ENCODE measurements at regions not wholly inside any gene's neighbourhood (a gene's known extent, or its start where the extent isn't known, plus 50 kb on each side); places are given as distances from the start of the nearest gene placed in this dataset.

DNA sequence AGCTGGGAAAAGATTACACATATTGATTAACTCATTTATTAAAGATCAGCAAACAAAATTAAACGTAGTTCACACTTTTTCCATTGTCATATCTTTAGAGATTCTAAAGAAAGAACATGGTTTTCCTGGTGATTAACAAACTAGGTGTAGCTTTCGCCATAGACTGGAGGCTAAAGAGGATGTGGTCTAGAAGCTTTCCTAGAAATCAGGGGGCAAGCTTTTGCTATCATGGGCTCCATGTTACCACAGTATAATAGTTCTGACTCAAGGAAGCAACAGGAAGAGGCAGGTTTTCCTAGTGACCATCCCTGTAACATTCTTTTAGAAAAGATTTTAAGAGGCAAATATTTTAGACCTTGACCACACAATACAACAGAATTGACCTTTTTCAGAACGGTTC lies 232.7 kb downstream of the METTL4 start:
- H3K27ac ChIP-seq: no peak overlapping the region
- TF ChIP-seq, protein P1, sequence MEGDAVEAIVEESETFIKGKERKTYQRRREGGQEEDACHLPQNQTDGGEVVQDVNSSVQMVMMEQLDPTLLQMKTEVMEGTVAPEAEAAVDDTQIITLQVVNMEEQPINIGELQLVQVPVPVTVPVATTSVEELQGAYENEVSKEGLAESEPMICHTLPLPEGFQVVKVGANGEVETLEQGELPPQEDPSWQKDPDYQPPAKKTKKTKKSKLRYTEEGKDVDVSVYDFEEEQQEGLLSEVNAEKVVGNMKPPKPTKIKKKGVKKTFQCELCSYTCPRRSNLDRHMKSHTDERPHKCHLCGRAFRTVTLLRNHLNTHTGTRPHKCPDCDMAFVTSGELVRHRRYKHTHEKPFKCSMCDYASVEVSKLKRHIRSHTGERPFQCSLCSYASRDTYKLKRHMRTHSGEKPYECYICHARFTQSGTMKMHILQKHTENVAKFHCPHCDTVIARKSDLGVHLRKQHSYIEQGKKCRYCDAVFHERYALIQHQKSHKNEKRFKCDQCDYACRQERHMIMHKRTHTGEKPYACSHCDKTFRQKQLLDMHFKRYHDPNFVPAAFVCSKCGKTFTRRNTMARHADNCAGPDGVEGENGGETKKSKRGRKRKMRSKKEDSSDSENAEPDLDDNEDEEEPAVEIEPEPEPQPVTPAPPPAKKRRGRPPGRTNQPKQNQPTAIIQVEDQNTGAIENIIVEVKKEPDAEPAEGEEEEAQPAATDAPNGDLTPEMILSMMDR (IDR thresholded peaks at IDR 0.05): no peak
- no peak for TF ChIP-seq ZFX (IDR thresholded peaks at IDR 0.05; ENCODE audit: borderline replicate concordance)

DNA sequence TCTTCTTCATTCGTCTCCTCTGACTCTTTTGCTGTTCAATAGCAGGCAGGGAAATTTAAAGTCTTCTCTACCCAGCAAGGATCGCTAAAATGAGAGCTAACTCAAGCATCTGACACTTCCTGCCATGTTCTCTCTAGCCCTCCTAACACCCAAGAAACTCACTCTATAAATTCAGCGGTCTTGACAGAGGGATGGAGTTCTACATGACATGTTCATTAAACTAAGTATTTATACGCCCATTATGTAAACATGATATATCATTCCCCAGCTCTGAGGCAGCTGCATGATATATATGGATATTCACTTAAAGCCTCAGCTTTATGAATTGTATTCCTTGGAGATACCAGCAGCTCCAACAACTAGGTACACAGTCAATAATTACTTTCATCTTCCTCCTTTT lies 231.0 kb downstream of the METTL4 start:
- H3K27ac ChIP-seq: no peak overlapping the region
- no peak for TF ChIP-seq ZFX (IDR thresholded peaks at IDR 0.05; ENCODE audit: borderline replicate concordance)
- TF ChIP-seq, protein P1 (IDR thresholded peaks at IDR 0.05): no peak

DNA sequence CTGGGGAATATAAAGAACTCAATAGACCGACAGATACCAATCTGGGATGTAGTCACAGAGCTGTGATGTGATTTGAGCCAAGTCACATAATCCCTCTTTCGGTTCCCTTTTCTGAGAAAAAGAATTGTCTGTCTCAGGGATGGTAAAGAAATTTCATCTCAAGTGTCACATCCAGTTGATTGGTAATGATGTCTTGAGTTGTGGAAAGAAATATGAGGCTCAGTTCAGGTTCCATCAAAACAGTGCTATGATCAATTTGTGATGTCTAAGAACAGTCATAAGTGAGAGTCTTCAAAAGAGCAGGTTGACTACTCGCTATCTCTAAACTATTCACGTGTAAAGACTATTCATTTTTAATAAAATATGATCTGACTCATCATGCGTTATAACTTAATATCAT lies 223.3 kb downstream of the METTL4 start:
- TF ChIP-seq ZFX (IDR thresholded peaks at IDR 0.05; ENCODE audit: borderline replicate concordance): no peak
- TF ChIP-seq, protein P1 (IDR thresholded peaks at IDR 0.05): no peak
- H3K27ac ChIP-seq: no peak overlapping the region

DNA sequence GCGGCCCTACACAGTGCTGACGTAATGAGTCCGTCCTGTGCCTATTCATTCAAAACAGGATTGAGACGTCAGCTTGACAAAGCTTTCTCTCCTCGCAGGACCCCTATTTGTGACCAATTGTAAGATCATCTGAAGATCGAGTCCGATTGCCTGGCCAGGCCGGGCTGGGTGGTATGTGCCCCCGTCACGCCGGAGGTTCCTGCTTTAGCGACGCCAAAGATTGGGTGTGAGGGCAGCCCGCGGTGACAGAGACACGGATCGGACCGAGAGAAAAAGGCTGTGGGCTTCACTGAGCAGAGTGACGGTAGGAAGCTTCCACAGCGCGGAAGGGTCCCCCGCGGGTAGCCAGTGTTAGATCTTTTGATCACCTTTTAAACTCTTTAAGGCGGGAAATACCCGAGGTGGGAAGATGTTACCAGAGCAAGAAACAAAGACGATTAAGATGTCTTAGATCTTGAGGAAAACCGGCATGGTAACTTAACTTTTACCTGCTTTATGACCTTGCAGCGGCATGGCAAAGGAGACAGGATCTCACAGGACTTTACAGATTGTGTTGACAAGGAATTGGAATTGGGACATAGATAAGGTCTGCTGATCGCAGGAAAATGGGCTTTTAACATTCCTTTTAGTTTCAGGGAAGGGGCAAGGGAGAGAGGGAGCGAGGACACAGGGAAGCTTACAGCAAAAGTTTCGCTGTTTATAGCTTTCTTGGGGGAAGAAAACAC lies 220.0 kb downstream of the METTL4 start:
- H3K27ac ChIP-seq: no peak overlapping the region

DNA sequence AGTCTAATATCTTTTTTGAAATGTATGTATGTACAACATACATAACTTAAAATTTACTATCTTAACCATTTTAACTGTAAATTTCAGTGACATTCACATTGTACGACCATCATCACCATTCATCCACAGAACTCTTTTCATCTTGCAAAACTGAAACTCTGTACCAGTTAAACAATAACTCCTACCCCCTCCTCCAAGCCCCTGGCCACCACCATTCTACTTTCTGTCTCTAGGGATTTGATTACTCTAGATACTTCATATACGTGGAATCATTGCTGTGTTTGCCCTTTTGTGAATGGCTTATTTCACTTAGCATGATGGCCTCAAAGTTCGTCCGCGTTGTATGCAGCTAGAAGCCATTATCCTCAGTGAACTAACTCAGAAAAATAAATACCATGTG lies 217.0 kb downstream of the METTL4 start:
- TF ChIP-seq, protein P1 (IDR thresholded peaks at IDR 0.05): no peak
- no peak for TF ChIP-seq ZFX (IDR thresholded peaks at IDR 0.05; ENCODE audit: borderline replicate concordance)
- no peak overlapping the region for H3K27ac ChIP-seq

More for the DNA sequence above, 220.0 kb downstream of the METTL4 start:
- TF ChIP-seq, protein P1 (IDR thresholded peaks at IDR 0.05): no peak
- no peak for TF ChIP-seq ZFX (IDR thresholded peaks at IDR 0.05; ENCODE audit: borderline replicate concordance)

DNA sequence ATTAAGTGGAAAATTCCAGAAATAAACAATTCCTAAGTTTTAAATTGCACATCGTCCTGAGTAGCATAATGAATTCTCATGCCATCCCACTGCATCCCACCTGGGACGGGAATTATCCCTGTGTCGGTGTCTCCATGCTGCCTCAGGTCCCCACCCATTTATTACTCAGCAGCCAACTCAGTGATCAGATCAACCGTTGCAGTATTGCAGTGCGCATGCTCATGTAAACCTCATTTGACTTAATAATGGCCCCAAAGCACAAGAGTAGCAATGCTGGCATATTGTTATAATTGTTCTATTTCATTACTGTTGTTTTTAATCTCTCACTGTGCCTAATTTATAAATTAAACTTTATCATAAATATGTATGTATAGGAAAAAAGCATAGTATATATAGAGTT lies 214.4 kb downstream of the METTL4 start:
- TF ChIP-seq, protein P1 (IDR thresholded peaks at IDR 0.05): no peak
- TF ChIP-seq ZFX (IDR thresholded peaks at IDR 0.05; ENCODE audit: borderline replicate concordance): no peak
- no peak overlapping the region for H3K27ac ChIP-seq

DNA sequence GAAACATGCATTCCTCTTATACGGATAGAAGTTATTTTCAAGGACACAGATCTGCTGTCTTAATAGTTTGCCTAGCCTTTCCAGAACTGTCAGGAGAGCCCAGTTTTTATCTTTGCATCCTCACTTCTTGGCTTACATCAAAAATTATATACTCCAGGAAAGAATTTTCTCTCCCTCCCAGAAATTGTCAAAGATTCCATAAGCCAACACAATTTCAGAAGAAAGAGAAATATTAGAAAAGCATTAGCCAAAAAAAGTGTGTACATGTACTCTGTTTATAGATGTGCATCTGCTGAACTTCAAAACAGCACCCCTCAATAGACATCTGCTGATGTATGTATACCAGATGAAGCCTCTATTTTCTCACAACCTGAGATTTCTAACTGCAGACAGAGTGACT lies 210.4 kb downstream of the METTL4 start:
- no peak for TF ChIP-seq ZFX (IDR thresholded peaks at IDR 0.05; ENCODE audit: borderline replicate concordance)
- TF ChIP-seq, protein P1 (IDR thresholded peaks at IDR 0.05): no peak
- no peak overlapping the region for H3K27ac ChIP-seq

All from 22Rv1 (cell line).